Astrocyte (in vitro differentiated cells and primary cell): ENCODE measurements at regions not wholly inside any gene's neighbourhood (a gene's known extent, or its start where the extent isn't known, plus 50 kb on each side); places are given as distances from the start of the nearest gene placed in this dataset.

ENCODE experiments used
- DNase-seq: peaks from one replicate; pipeline ENCODE4 v3.0.0-alpha.2; 2010; ENCODE audit warnings: low read depth
- FAIRE-seq: peaks from 2 replicates; lab custom pipeline; 2011; peaks lifted over from hg19 to GRCh38; lab: Jason Lieb, UNC
- H2AFZ ChIP-seq: 2 replicates; pipeline ENCODE4 v1.6.0; 2012; ENCODE audit warnings: low read depth, low read length, inconsistent platforms
- H3K27ac ChIP-seq: 2 replicates; pipeline ENCODE4 v1.5.1; 2011; ENCODE audit warnings: low read depth, low read length, inconsistent platforms
- H3K27me3 ChIP-seq: 2 replicates; pipeline ENCODE4 v1.6.0; 2011; ENCODE audit warnings: low read length, inconsistent platforms; ENCODE audit not compliant: insufficient read depth
- H3K36me3 ChIP-seq: 2 replicates; pipeline ENCODE4 v1.5.1; 2011; ENCODE audit warnings: low read length, inconsistent platforms; ENCODE audit not compliant: insufficient read depth
- H3K4me1 ChIP-seq: 2 replicates; pipeline ENCODE4 v1.5.1; 2011; ENCODE audit warnings: low read length, inconsistent platforms; ENCODE audit not compliant: insufficient read depth
- H3K4me2 ChIP-seq: 2 replicates; pipeline ENCODE4 v1.6.0; 2012; ENCODE audit warnings: low read length, inconsistent platforms
- H3K4me3 ChIP-seq: 2 replicates; pipeline ENCODE4 v1.5.1; 2011; ENCODE audit warnings: low read depth, mild to moderate bottlenecking, low read length, inconsistent platforms; ENCODE audit not compliant: insufficient read depth
- H3K79me2 ChIP-seq: 2 replicates; pipeline ENCODE4 v1.6.0; 2012; ENCODE audit warnings: mild to moderate bottlenecking, low read length, inconsistent platforms; ENCODE audit not compliant: insufficient read depth
- H3K9ac ChIP-seq: 2 replicates; pipeline ENCODE4 v1.6.0; 2012; ENCODE audit warnings: mild to moderate bottlenecking, low read length, inconsistent platforms
- H3K9me3 ChIP-seq: 2 replicates; pipeline ENCODE4 v1.5.1; 2012; ENCODE audit warnings: low read depth, mild to moderate bottlenecking, low read length, inconsistent platforms; ENCODE audit not compliant: insufficient read depth
- H4K20me1 ChIP-seq: 2 replicates; pipeline ENCODE4 v1.6.0; 2012; ENCODE audit warnings: low read length, inconsistent platforms; ENCODE audit not compliant: insufficient read depth
- H3K27ac Mint-ChIP-seq: one replicate; pipeline ENCODE4 v1.8.0; 2021; ENCODE audit warnings: mild to moderate bottlenecking, mixed read lengths; ENCODE audit not compliant: unreplicated experiment
- H3K27me3 Mint-ChIP-seq: one replicate; pipeline ENCODE4 v1.8.0; 2021; ENCODE audit warnings: low read depth, mixed read lengths; ENCODE audit not compliant: unreplicated experiment
- H3K36me3 Mint-ChIP-seq: one replicate; pipeline ENCODE4 v1.8.0; 2021; ENCODE audit warnings: low read depth, mixed read lengths; ENCODE audit not compliant: unreplicated experiment
- H3K4me1 Mint-ChIP-seq: one replicate; pipeline ENCODE4 v1.8.0; 2021; ENCODE audit warnings: low read depth, mixed read lengths; ENCODE audit not compliant: unreplicated experiment
- H3K4me3 Mint-ChIP-seq: one replicate; pipeline ENCODE4 v1.8.0; 2021; ENCODE audit warnings: mild to moderate bottlenecking, moderate library complexity, mixed read lengths; ENCODE audit not compliant: unreplicated experiment
- H3K9me3 Mint-ChIP-seq: one replicate; pipeline ENCODE4 v1.8.0; 2021; ENCODE audit warnings: mild to moderate bottlenecking, mixed read lengths; ENCODE audit not compliant: unreplicated experiment
- CTCF ChIP-seq: IDR thresholded peaks from 2 replicates; pipeline ENCODE4 v1.5.1; 2011; ENCODE audit warnings: low read depth, mild to moderate bottlenecking, inconsistent platforms, low read length, moderate library complexity; ENCODE audit not compliant: insufficient read depth
- EZH2 ChIP-seq: IDR thresholded peaks from 2 replicates; pipeline ENCODE4 v1.6.1; 2012; ENCODE audit warnings: mild to moderate bottlenecking, low read length, inconsistent platforms; ENCODE audit not compliant: insufficient read depth

- DNase-seq, result no peak
- H3K36me3 Mint-ChIP-seq, result no peaks in the 10 kb centered on the region
- Histone ChIP-seq H3K27ac (no peak overlapping the region), H3K27me3 (no peaks in the 10 kb centered on the region), H3K9me3 (no peaks in the 10 kb centered on the region), H3K9ac (no peak overlapping the region), H4K20me1 (no peaks in the 10 kb centered on the region), H2AFZ (no peak overlapping the region), H3K36me3 (no peaks in the 10 kb centered on the region), H3K79me2 (no peaks in the 10 kb centered on the region), H3K4me1 (no peaks in the 10 kb centered on the region), H3K4me3 (no peak overlapping the region), H3K4me2 (no peak overlapping the region)
- H3K4me3 Mint-ChIP-seq, result no peak overlapping the region
- no peak for FAIRE-seq
- TF ChIP-seq EZH2 (no peak), CTCF (no peak)
- H3K9me3 Mint-ChIP-seq, result no peaks in the 10 kb centered on the region
- H3K27me3 Mint-ChIP-seq, result no peaks in the 10 kb centered on the region
- H3K27ac Mint-ChIP-seq, result no peak overlapping the region
- H3K4me1 Mint-ChIP-seq, result peaks cover 4% of the 10 kb centered on the region
These were observed 260.0 kb upstream of the ZNF385D start for GRCh38 chr3:22010997-22011396.

- no peak for FAIRE-seq
- no peaks in the 10 kb centered on the region for H3K4me1 ChIP-seq
These were observed 261.5 kb upstream of the ZNF385D start for GRCh38 chr3:22012471-22012870.

More at GRCh38 chr3:22012471-22012870, 261.5 kb upstream of the ZNF385D start:
- no peak overlapping the region for H3K4me2 ChIP-seq
- no peak for DNase-seq
- H3K9ac ChIP-seq, result no peak overlapping the region
- Mint-ChIP-seq H3K27ac (no peak overlapping the region), H3K4me1 (peaks cover 4% of the 10 kb centered on the region), H3K9me3 (no peaks in the 10 kb centered on the region), H3K27me3 (no peaks in the 10 kb centered on the region), H3K36me3 (no peaks in the 10 kb centered on the region), H3K4me3 (no peak overlapping the region)
- H3K27ac ChIP-seq, result no peak overlapping the region
- H3K27me3 ChIP-seq, result no peaks in the 10 kb centered on the region
- no peak overlapping the region for H2AFZ ChIP-seq
- H3K79me2 ChIP-seq, result no peaks in the 10 kb centered on the region
- no peaks in the 10 kb centered on the region for H3K36me3 ChIP-seq
- no peak overlapping the region for H3K4me3 ChIP-seq
- H3K9me3 ChIP-seq, result no peaks in the 10 kb centered on the region
- no peak for TF ChIP-seq CTCF
- no peak for TF ChIP-seq EZH2
- H4K20me1 ChIP-seq, result no peaks in the 10 kb centered on the region
